Stimulated activated CD8-positive, alpha-beta memory T cell treated with anti-CD3 and anti-CD28 coated beads, Interleukin-7, amount 100 ng/mL, for 1 hour (primary cell): ENCODE measurements at regions not wholly inside any gene's neighbourhood (a gene's known extent, or its start where the extent isn't known, plus 50 kb on each side); places are given as distances from the start of the nearest gene placed in this dataset.
A peak's percentile ranks its signal among the peaks of the same experiment; 100 is the strongest.
"Not testable (repeated sequence)": the region's sequence is repeated elsewhere in the genome, so short reads cannot be mapped to it uniquely, and the experiment has no call there.

Experiments
- DNase-seq, 2 donors: peaks; one replicate each; pipeline ENCODE4 v3.0.0-alpha.2; 2020; ENCODE audit warnings: low read depth in 2 of 2

- no peak for DNase-seq
These were observed 125.1 kb downstream of the GLRX3 start for GRCh38 chr10:130261306-130261705.

- DNase-seq: no peak
These were observed 125.6 kb downstream of the GLRX3 start for GRCh38 chr10:130261766-130262165.

- DNase-seq: no peak
These were observed 127.1 kb downstream of the GLRX3 start for GRCh38 chr10:130263289-130263688.

- DNase-seq: no peak
These were observed 129.4 kb downstream of the GLRX3 start for GRCh38 chr10:130265542-130265941.

GRCh38 chr10:130282492-130283218 is 146.5 kb downstream of the GLRX3 start:
- DNase-seq: no peak

- DNase-seq: no peak
These were observed 147.0 kb downstream of the GLRX3 start for GRCh38 chr10:130283219-130283545.

- DNase-seq: not testable (repeated sequence)
These were observed 159.6 kb downstream of the GLRX3 start for GRCh38 chr10:130295761-130296160.

- peak in 1 of 2 donors; percentile 21 for DNase-seq
These were observed 164.4 kb downstream of the GLRX3 start for GRCh38 chr10:130300608-130301020.

- peak; percentile 8 to 40 for DNase-seq
These were observed 165.1 kb downstream of the GLRX3 start for GRCh38 chr10:130301021-130301892.

GRCh38 chr10:130326954-130327353 is 190.8 kb downstream of the GLRX3 start:
- no peak for DNase-seq

GRCh38 chr10:130329792-130330191 is 193.6 kb downstream of the GLRX3 start:
- no peak for DNase-seq

GRCh38 chr10:130333185-130333584 is 197.0 kb downstream of the GLRX3 start:
- no peak for DNase-seq

GRCh38 chr10:130335336-130335735 is 199.1 kb downstream of the GLRX3 start:
- DNase-seq: no peak

- no peak for DNase-seq
These were observed 200.6 kb downstream of the GLRX3 start for GRCh38 chr10:130336617-130337304.

- no peak for DNase-seq
These were observed 201.1 kb downstream of the GLRX3 start for GRCh38 chr10:130337305-130337640.

- DNase-seq: no peak
These were observed 201.8 kb downstream of the GLRX3 start for GRCh38 chr10:130337696-130338635.

- no peak for DNase-seq
These were observed 202.4 kb downstream of the GLRX3 start for GRCh38 chr10:130338636-130339024.

GRCh38 chr10:130339091-130339490 is 202.9 kb downstream of the GLRX3 start:
- no peak for DNase-seq

- no peak for DNase-seq
These were observed 203.7 kb downstream of the GLRX3 start for GRCh38 chr10:130339911-130340310.

- DNase-seq: no peak
These were observed 204.6 kb downstream of the GLRX3 start for GRCh38 chr10:130340816-130341215.

- no peak for DNase-seq
These were observed 205.2 kb downstream of the GLRX3 start for GRCh38 chr10:130341356-130341755.

- no peak for DNase-seq
These were observed 209.5 kb downstream of the GLRX3 start for GRCh38 chr10:130345728-130346127.
